GM21529 (cell line): ENCODE measurements at regions not wholly inside any gene's neighbourhood (a gene's known extent, or its start where the extent isn't known, plus 50 kb on each side); places are given as distances from the start of the nearest gene placed in this dataset.
"Not testable (repeated sequence)": the region's sequence is repeated elsewhere in the genome, so short reads cannot be mapped to it uniquely, and the experiment has no call there.

ENCODE experiments used
- ATAC-seq: cut with Tn5 transposase; IDR thresholded peaks from one replicate; pipeline ENCODE4 v1.9.1; 2021; ENCODE audit not compliant: unreplicated experiment

GRCh38 chr2:43004879-43005244, 212.5 kb upstream of the HAAO start:
- ATAC-seq, result no peak

- ATAC-seq, result not testable (repeated sequence)
These were observed 211.9 kb upstream of the HAAO start for GRCh38 chr2:43004126-43004865.

GRCh38 chr2:43003702-43004101, 211.3 kb upstream of the HAAO start:
- no peak for ATAC-seq

GRCh38 chr2:43001787-43002468, 209.5 kb upstream of the HAAO start:
- ATAC-seq, result no peak

- ATAC-seq, result no peak
These were observed 208.6 kb upstream of the HAAO start for GRCh38 chr2:43001055-43001378.

- ATAC-seq, result no peak
These were observed 208.1 kb upstream of the HAAO start for GRCh38 chr2:43000242-43001054.

GRCh38 chr2:42999856-43000241, 207.5 kb upstream of the HAAO start:
- no peak for ATAC-seq

- ATAC-seq, result no peak
These were observed 207.0 kb upstream of the HAAO start for GRCh38 chr2:42999391-42999841.

- ATAC-seq, result no peak
These were observed 206.3 kb upstream of the HAAO start for GRCh38 chr2:42998721-42999120.

GRCh38 chr2:42996528-42996927, 204.1 kb upstream of the HAAO start:
- ATAC-seq, result no peak

- ATAC-seq, result no peak
These were observed 203.5 kb upstream of the HAAO start for GRCh38 chr2:42995752-42996422.

- ATAC-seq, result not testable (repeated sequence)
These were observed 197.1 kb upstream of the HAAO start for GRCh38 chr2:42989283-42990081.

GRCh38 chr2:42988055-42988454, 195.7 kb upstream of the HAAO start:
- not testable (repeated sequence) for ATAC-seq

GRCh38 chr2:42987112-42987922, 194.9 kb upstream of the HAAO start:
- no peak for ATAC-seq

- ATAC-seq, result no peak
These were observed 192.2 kb upstream of the HAAO start for GRCh38 chr2:42984617-42985016.

GRCh38 chr2:42984081-42984480, 191.7 kb upstream of the HAAO start:
- ATAC-seq, result no peak

GRCh38 chr2:42980764-42981416, 188.5 kb upstream of the HAAO start:
- no peak for ATAC-seq

- ATAC-seq, result no peak
These were observed 187.7 kb upstream of the HAAO start for GRCh38 chr2:42979870-42980763.
